Lower leg skin (tissue), 3 donors: ENCODE measurements at regions not wholly inside any gene's neighbourhood (a gene's known extent, or its start where the extent isn't known, plus 50 kb on each side); places are given as distances from the start of the nearest gene placed in this dataset.

Source experiments
- POLR2A ChIP-seq, 2 donors: fragments of 450-650 bp; IDR thresholded peaks; one replicate each; pipeline ENCODE4 v1.6.1; 2016 to 2017; ENCODE audit warnings: antibody characterized with exemption in 2 of 2, mild to moderate bottlenecking in 1 of 2, moderate library complexity in 1 of 2
- TF ChIP-seq, protein P1 (sequence below), 3 donors: fragments of 450-650 bp; IDR thresholded peaks; one replicate each; pipeline ENCODE4 v1.5.1; 2016; ENCODE audit warnings: antibody characterized with exemption in 3 of 3, mild to moderate bottlenecking in 3 of 3, moderate library complexity in 2 of 3

DNA sequence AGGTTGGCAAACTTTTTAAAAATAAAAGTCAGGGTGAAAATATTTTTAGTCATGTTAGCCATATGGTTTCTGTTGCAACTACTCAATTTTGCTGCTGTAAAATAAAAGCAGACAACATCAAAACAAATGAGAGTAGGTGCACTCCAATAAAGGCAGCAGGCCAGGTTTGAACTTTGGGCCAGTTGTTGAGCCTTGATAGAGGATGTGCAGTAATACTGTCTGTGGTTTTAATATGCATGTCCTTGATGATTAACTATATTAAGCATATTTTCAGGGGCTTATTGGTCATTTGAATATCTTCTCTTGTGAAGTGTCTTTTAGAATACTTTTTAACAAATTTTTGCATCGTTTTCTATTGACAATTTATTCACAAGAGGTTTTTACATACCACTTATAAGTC lies 1399.9 kb upstream of the B3GALT2 start:
- TF ChIP-seq, protein P1, sequence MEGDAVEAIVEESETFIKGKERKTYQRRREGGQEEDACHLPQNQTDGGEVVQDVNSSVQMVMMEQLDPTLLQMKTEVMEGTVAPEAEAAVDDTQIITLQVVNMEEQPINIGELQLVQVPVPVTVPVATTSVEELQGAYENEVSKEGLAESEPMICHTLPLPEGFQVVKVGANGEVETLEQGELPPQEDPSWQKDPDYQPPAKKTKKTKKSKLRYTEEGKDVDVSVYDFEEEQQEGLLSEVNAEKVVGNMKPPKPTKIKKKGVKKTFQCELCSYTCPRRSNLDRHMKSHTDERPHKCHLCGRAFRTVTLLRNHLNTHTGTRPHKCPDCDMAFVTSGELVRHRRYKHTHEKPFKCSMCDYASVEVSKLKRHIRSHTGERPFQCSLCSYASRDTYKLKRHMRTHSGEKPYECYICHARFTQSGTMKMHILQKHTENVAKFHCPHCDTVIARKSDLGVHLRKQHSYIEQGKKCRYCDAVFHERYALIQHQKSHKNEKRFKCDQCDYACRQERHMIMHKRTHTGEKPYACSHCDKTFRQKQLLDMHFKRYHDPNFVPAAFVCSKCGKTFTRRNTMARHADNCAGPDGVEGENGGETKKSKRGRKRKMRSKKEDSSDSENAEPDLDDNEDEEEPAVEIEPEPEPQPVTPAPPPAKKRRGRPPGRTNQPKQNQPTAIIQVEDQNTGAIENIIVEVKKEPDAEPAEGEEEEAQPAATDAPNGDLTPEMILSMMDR (IDR thresholded peaks at IDR 0.05) = no peak
- no peak for TF ChIP-seq POLR2A (IDR thresholded peaks at IDR 0.05)
